GM23248 (cell line): ENCODE measurements at regions not wholly inside any gene's neighbourhood (a gene's known extent, or its start where the extent isn't known, plus 50 kb on each side); places are given as distances from the start of the nearest gene placed in this dataset.
A peak's percentile ranks its signal among the peaks of the same experiment; 100 is the strongest.

ENCODE experiments used
- DNase-seq: peaks from one replicate; pipeline ENCODE4 v3.0.0-alpha.2; 2015
- H2AFZ ChIP-seq: fragments of 200-600 bp; sonication (generic); 2 replicates; pipeline ENCODE4 v1.6.1; 2016; ENCODE audit warnings: antibody characterized with exemption
- H3F3A ChIP-seq: fragments of 200-600 bp; sonication (generic); 2 replicates; pipeline ENCODE4 v1.6.1; 2016; ENCODE audit warnings: mild to moderate bottlenecking, antibody characterized with exemption, mixed run types; ENCODE audit not compliant: insufficient read depth
- H3K27ac ChIP-seq: fragments of 200-600 bp; sonication (generic); 2 replicates; pipeline ENCODE4 v1.5.1; 2016; ENCODE audit warnings: mild to moderate bottlenecking
- H3K27me3 ChIP-seq: fragments of 200-600 bp; sonication (generic); replicated peaks from 2 replicates; pipeline ENCODE4 v1.6.1; 2016; ENCODE audit warnings: mild to moderate bottlenecking; ENCODE audit not compliant: insufficient read depth
- H3K36me3 ChIP-seq: fragments of 200-600 bp; sonication (generic); 2 replicates; pipeline ENCODE4 v1.6.1; 2016; ENCODE audit warnings: low read depth, mild to moderate bottlenecking
- H3K4me1 ChIP-seq: fragments of 200-600 bp; sonication (generic); 2 replicates; pipeline ENCODE4 v1.6.1; 2016; ENCODE audit warnings: mild to moderate bottlenecking; ENCODE audit not compliant: insufficient read depth
- H3K4me2 ChIP-seq: fragments of 200-600 bp; sonication (generic); one replicate; pipeline ENCODE4 v1.6.1; 2016; ENCODE audit warnings: mild to moderate bottlenecking; ENCODE audit not compliant: unreplicated experiment
- H3K4me3 ChIP-seq: fragments of 200-600 bp; sonication (generic); 2 replicates; pipeline ENCODE4 v1.5.1; 2016; ENCODE audit warnings: mild to moderate bottlenecking
- H3K79me2 ChIP-seq: fragments of 200-600 bp; sonication (generic); 2 replicates; pipeline ENCODE4 v1.6.1; 2016; ENCODE audit warnings: mild to moderate bottlenecking; ENCODE audit not compliant: insufficient read depth
- H3K9ac ChIP-seq: fragments of 200-600 bp; sonication (generic); 2 replicates; pipeline ENCODE4 v1.6.1; 2016; ENCODE audit warnings: mild to moderate bottlenecking
- H3K9me2 ChIP-seq: fragments of 200-600 bp; sonication (generic); 2 replicates; pipeline ENCODE4 v1.6.1; 2016; ENCODE audit warnings: mixed run types, mild to moderate bottlenecking, moderate library complexity; ENCODE audit not compliant: insufficient read depth
- H3K9me3 ChIP-seq: fragments of 200-600 bp; sonication (generic); one replicate; pipeline ENCODE4 v1.6.1; 2017; ENCODE audit warnings: low read depth
- H4K20me1 ChIP-seq: fragments of 200-600 bp; sonication (generic); 2 replicates; pipeline ENCODE4 v1.6.0; 2016; ENCODE audit not compliant: insufficient read depth
- EZH2 ChIP-seq: fragments of 200-600 bp; sonication (generic); IDR thresholded peaks from 2 replicates; pipeline ENCODE4 v1.6.1; 2018; ENCODE audit warnings: antibody characterized with exemption, mild to moderate bottlenecking; ENCODE audit not compliant: insufficient read depth, poor library complexity, severe bottlenecking
- EZH2phosphoT487 ChIP-seq: fragments of 200-600 bp; sonication (generic); IDR thresholded peaks from 2 replicates; pipeline ENCODE4 v1.6.1; 2018; ENCODE audit warnings: antibody characterized with exemption, moderate library complexity, mild to moderate bottlenecking, low read depth; ENCODE audit not compliant: insufficient read depth
- WGBS, 2 experiments: methylation state at CpG; one replicate each; pipeline ENCODE4 v1.1.6; 2015 to 2017; ENCODE audit warnings: low lambda C conversion rate in 2 of 2, low coverage in 1 of 2; ENCODE audit errors: missing lambda C conversion rate in 2 of 2; 5-methylcytosine and 5-hydroxymethylcytosine counted together
- in situ Hi-C: fragments of 300-500 bp; cut with MboI; formaldehyde crosslinking; loops from 2 replicates; pipeline ENCODE4 v1.15.0; 2020

- Histone ChIP-seq H4K20me1 (no peaks in the 10 kb centered on the region), H3K9me2 (no peaks in the 10 kb centered on the region), H3K27me3 (no peaks in the 10 kb centered on the region), H2AFZ (no peak overlapping the region), H3K4me3 (no peak overlapping the region), H3K4me1 (no peaks in the 10 kb centered on the region), H3K4me2 (no peak overlapping the region), H3F3A (no peaks in the 10 kb centered on the region), H3K9me3 (no peaks in the 10 kb centered on the region), H3K79me2 (no peaks in the 10 kb centered on the region), H3K9ac (no peak overlapping the region), H3K27ac (no peak overlapping the region), H3K36me3 (no peaks in the 10 kb centered on the region)
- no peak for TF ChIP-seq EZH2
- TF ChIP-seq EZH2phosphoT487 = no peak
- in situ Hi-C loops = no loop called here
- peak; percentile 23 for DNase-seq
Measured at GRCh38 chr4:177546745-177547144, 104.5 kb upstream of the AGA start.

DNA sequence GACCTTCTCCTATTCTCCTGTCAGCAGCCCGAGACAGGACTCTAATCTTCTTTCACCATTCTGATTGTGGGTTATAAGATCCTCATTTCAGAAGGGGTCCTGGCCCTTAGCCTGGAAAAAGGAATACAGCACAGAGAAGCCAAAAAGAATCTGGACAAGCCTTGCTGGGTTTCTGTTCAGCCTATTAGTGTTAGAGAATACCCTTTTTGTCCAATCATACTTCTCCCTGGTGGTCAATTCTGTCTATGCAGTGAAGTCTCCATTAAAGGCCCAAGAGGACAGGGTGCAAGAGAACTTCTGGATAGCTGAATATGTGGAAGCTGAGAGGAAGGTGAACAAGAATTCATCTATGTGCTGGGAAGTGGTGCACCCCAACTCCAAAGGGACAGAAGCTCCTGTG lies 105.7 kb upstream of the AGA start:
- H4K20me1 ChIP-seq = no peaks in the 10 kb centered on the region
- TF ChIP-seq EZH2phosphoT487 = no peak
- no peak for TF ChIP-seq EZH2
- no peaks in the 10 kb centered on the region for H3K9me3 ChIP-seq
- H3K9me2 ChIP-seq = no peaks in the 10 kb centered on the region
- no peak for DNase-seq
- H3K4me1 ChIP-seq = no peaks in the 10 kb centered on the region
- WGBS, 2 experiments = 55 to 57% methylated on average over 1 of the region's 1 CpG
- H3K79me2 ChIP-seq = no peaks in the 10 kb centered on the region
- no peaks in the 10 kb centered on the region for H3K27me3 ChIP-seq
- no peak overlapping the region for H3K4me2 ChIP-seq
- H3K36me3 ChIP-seq = no peaks in the 10 kb centered on the region
- no peaks in the 10 kb centered on the region for H3F3A ChIP-seq
- no peak overlapping the region for H3K4me3 ChIP-seq
- in situ Hi-C loops = no loop called here
- H3K9ac ChIP-seq = no peak overlapping the region
- H2AFZ ChIP-seq = no peak overlapping the region
- H3K27ac ChIP-seq = no peak overlapping the region

DNA sequence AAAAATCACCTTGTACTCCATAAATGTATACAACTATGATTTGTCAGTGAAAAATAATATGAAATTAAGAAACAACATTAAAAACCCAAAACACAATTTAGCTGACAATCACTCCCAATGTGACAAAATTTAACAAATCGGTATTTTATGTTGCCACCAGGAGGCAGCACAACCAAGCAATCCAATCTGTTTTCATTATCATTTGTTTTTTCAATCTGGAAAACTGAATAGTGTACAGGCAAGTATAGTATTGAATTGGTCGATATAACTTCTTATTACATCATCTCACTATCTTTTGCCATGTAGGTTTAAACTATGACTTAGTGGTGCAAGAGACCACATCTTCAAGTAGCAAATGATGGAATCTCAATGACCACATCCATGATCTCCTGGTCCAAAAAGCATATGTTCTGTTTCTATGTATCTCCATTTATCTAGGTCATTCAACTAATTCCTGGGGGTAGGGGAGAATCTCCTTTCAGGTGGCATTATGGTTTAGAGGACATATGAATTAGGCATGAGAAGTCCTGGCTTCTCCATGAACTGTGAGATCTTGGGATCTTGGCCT lies 112.9 kb upstream of the AGA start:
- Histone ChIP-seq H3K4me2 (no peak overlapping the region), H3K4me1 (no peaks in the 10 kb centered on the region), H3K4me3 (no peak overlapping the region), H4K20me1 (no peaks in the 10 kb centered on the region), H3F3A (no peaks in the 10 kb centered on the region), H3K9ac (no peak overlapping the region), H3K27me3 (no peaks in the 10 kb centered on the region), H3K79me2 (no peaks in the 10 kb centered on the region), H3K9me3 (no peaks in the 10 kb centered on the region), H3K27ac (no peak overlapping the region), H2AFZ (no peak overlapping the region), H3K36me3 (no peaks in the 10 kb centered on the region), H3K9me2 (no peaks in the 10 kb centered on the region)
- DNase-seq = peak; percentile 46
- TF ChIP-seq EZH2 (no peak), EZH2phosphoT487 (no peak)
- in situ Hi-C loops = no loop called here
- WGBS, 2 experiments = 2 to 5% methylated on average over 2 of the region's 2 CpGs

GRCh38 chr4:177557416-177557815 lies 115.2 kb upstream of the AGA start:
- DNase-seq = no peak
- Histone ChIP-seq H3K9me3 (no peaks in the 10 kb centered on the region), H3K27me3 (no peaks in the 10 kb centered on the region), H3K27ac (no peak overlapping the region), H3K36me3 (no peaks in the 10 kb centered on the region), H3K4me1 (no peaks in the 10 kb centered on the region), H3K79me2 (no peaks in the 10 kb centered on the region), H3F3A (no peaks in the 10 kb centered on the region), H3K9ac (no peak overlapping the region), H2AFZ (no peak overlapping the region), H3K4me2 (no peak overlapping the region), H3K9me2 (no peaks in the 10 kb centered on the region), H4K20me1 (no peaks in the 10 kb centered on the region), H3K4me3 (no peak overlapping the region)
- WGBS, 2 experiments = 90 to 91% methylated on average over 18 to 21 of the region's 21 CpGs
- in situ Hi-C loops = no loop called here
- no peak for TF ChIP-seq EZH2phosphoT487
- no peak for TF ChIP-seq EZH2

- DNase-seq = no peak
- no peak overlapping the region for H3K9ac ChIP-seq
- no peaks in the 10 kb centered on the region for H3K36me3 ChIP-seq
- H3K9me2 ChIP-seq = no peaks in the 10 kb centered on the region
- H3K4me3 ChIP-seq = no peak overlapping the region
- no peak overlapping the region for H3K27ac ChIP-seq
- no peaks in the 10 kb centered on the region for H3K79me2 ChIP-seq
- H3K27me3 ChIP-seq = no peaks in the 10 kb centered on the region
- in situ Hi-C loops = no loop called here
- TF ChIP-seq EZH2phosphoT487 (no peak), EZH2 (no peak)
- H4K20me1 ChIP-seq = no peaks in the 10 kb centered on the region
- no peak overlapping the region for H2AFZ ChIP-seq
- no peaks in the 10 kb centered on the region for H3K9me3 ChIP-seq
- no peaks in the 10 kb centered on the region for H3F3A ChIP-seq
- no peaks in the 10 kb centered on the region for H3K4me1 ChIP-seq
- H3K4me2 ChIP-seq = no peak overlapping the region
- WGBS, 2 experiments = 59 to 62% methylated on average over 3 of the region's 3 CpGs
Measured at GRCh38 chr4:177558995-177559394, 116.8 kb upstream of the AGA start.
